HT1080 (cell line): ENCODE measurements at regions not wholly inside any gene's neighbourhood (a gene's known extent, or its start where the extent isn't known, plus 50 kb on each side); places are given as distances from the start of the nearest gene placed in this dataset.
"Not testable (repeated sequence)": the region's sequence is repeated elsewhere in the genome, so short reads cannot be mapped to it uniquely, and the experiment has no call there.

ENCODE experiments used
- DNase-seq: peaks from one replicate; pipeline ENCODE4 v3.0.0-alpha.2; 2015; ENCODE audit warnings: low read depth

GRCh38 chr4:49226216-49226866, 240.3 kb downstream of the CWH43 start:
- DNase-seq, result not testable (repeated sequence)

- DNase-seq, result not testable (repeated sequence)
These were observed 241.9 kb downstream of the CWH43 start for GRCh38 chr4:49227941-49228340.

- not testable (repeated sequence) for DNase-seq
These were observed 243.2 kb downstream of the CWH43 start for GRCh38 chr4:49229243-49229642.

GRCh38 chr4:49229713-49230112, 243.6 kb downstream of the CWH43 start:
- DNase-seq, result not testable (repeated sequence)

GRCh38 chr4:49233346-49233745, 247.3 kb downstream of the CWH43 start:
- not testable (repeated sequence) for DNase-seq

GRCh38 chr4:49233749-49234148, 247.7 kb downstream of the CWH43 start:
- DNase-seq, result not testable (repeated sequence)

GRCh38 chr4:49234382-49234781, 248.3 kb downstream of the CWH43 start:
- DNase-seq, result not testable (repeated sequence)

GRCh38 chr4:49235413-49236160, 249.5 kb downstream of the CWH43 start:
- not testable (repeated sequence) for DNase-seq

- DNase-seq, result not testable (repeated sequence)
These were observed 250.4 kb downstream of the CWH43 start for GRCh38 chr4:49236474-49236873.

- not testable (repeated sequence) for DNase-seq
These were observed 255.2 kb downstream of the CWH43 start for GRCh38 chr4:49241295-49241694.

- DNase-seq, result not testable (repeated sequence)
These were observed 276.7 kb downstream of the CWH43 start for GRCh38 chr4:49262786-49263185.

GRCh38 chr4:49270435-49270834, 284.4 kb downstream of the CWH43 start:
- not testable (repeated sequence) for DNase-seq

GRCh38 chr4:49270912-49271311, 284.8 kb downstream of the CWH43 start:
- not testable (repeated sequence) for DNase-seq

- DNase-seq, result not testable (repeated sequence)
These were observed 299.8 kb downstream of the CWH43 start for GRCh38 chr4:49285905-49286304.

- DNase-seq, result not testable (repeated sequence)
These were observed 301.1 kb downstream of the CWH43 start for GRCh38 chr4:49286926-49287745.

GRCh38 chr4:49287893-49288292, 301.8 kb downstream of the CWH43 start:
- not testable (repeated sequence) for DNase-seq

- DNase-seq, result not testable (repeated sequence)
These were observed 302.7 kb downstream of the CWH43 start for GRCh38 chr4:49288796-49289195.

- not testable (repeated sequence) for DNase-seq
These were observed 328.7 kb downstream of the CWH43 start for GRCh38 chr4:49314815-49315214.

- DNase-seq, result not testable (repeated sequence)
These were observed 334.8 kb downstream of the CWH43 start for GRCh38 chr4:49320725-49321410.

GRCh38 chr4:49321511-49322300, 335.6 kb downstream of the CWH43 start:
- DNase-seq, result not testable (repeated sequence)
